H9 (cell line): ENCODE measurements at regions not wholly inside any gene's neighbourhood (a gene's known extent, or its start where the extent isn't known, plus 50 kb on each side); places are given as distances from the start of the nearest gene placed in this dataset.

Experiments
- DNase-seq: peaks from one replicate; pipeline ENCODE4 v3.0.0-alpha.2; 2017
- H2AFZ ChIP-seq: one replicate; pipeline ENCODE4 v1.6.1; 2013; ENCODE audit warnings: mild to moderate bottlenecking, low read length, control low read depth, moderate library complexity
- H2AK5ac ChIP-seq: 2 replicates; pipeline ENCODE4 v1.6.1; 2013; ENCODE audit warnings: low read length, control low read depth, mixed read lengths; ENCODE audit not compliant: insufficient read length
- H2BK120ac ChIP-seq: one replicate; pipeline ENCODE4 v1.6.1; 2013; ENCODE audit warnings: low read depth, mild to moderate bottlenecking, low read length, control low read depth, inconsistent platforms; ENCODE audit not compliant: poor library complexity, severe bottlenecking
- H2BK12ac ChIP-seq: 2 replicates; pipeline ENCODE4 v1.6.1; 2013; ENCODE audit warnings: low read length, control low read depth, mixed read lengths, low read depth; ENCODE audit not compliant: insufficient read length
- H2BK15ac ChIP-seq: 2 replicates; pipeline ENCODE4 v1.6.1; 2013; ENCODE audit warnings: low read depth, low read length, control low read depth
- H2BK20ac ChIP-seq: one replicate; pipeline ENCODE4 v1.6.1; 2013; ENCODE audit warnings: low read depth, mild to moderate bottlenecking, low read length, control low read depth, inconsistent platforms; ENCODE audit not compliant: poor library complexity, severe bottlenecking
- H2BK5ac ChIP-seq: 2 replicates; pipeline ENCODE4 v1.6.1; 2013; ENCODE audit warnings: low read length, control low read depth, mixed read lengths; ENCODE audit not compliant: insufficient read length
- H3K14ac ChIP-seq: 2 replicates; pipeline ENCODE4 v1.6.1; 2013; ENCODE audit warnings: low read length, control low read depth; ENCODE audit not compliant: insufficient read depth
- H3K18ac ChIP-seq: 2 replicates; pipeline ENCODE4 v1.6.1; 2013; ENCODE audit warnings: low read depth, mild to moderate bottlenecking, mixed read lengths, low read length, control low read depth; ENCODE audit not compliant: insufficient read length
- H3K23ac ChIP-seq: 2 replicates; pipeline ENCODE4 v1.6.1; 2013; ENCODE audit warnings: low read length, control low read depth, mixed read lengths, low read depth; ENCODE audit not compliant: insufficient read length
- H3K23me2 ChIP-seq: 2 replicates; pipeline ENCODE4 v1.6.1; 2013; ENCODE audit warnings: low read depth, mild to moderate bottlenecking, mixed read lengths, low read length, control low read depth; ENCODE audit not compliant: insufficient read length, poor library complexity, severe bottlenecking
- H3K27ac ChIP-seq: 2 replicates; pipeline ENCODE4 v1.5.1; 2013; ENCODE audit warnings: low read length, control low read depth, mixed read lengths, low read depth; ENCODE audit not compliant: insufficient read length
- H3K27me3 ChIP-seq: 2 replicates; pipeline ENCODE4 v1.6.1; 2013; ENCODE audit warnings: low read length, control low read depth, inconsistent platforms; ENCODE audit not compliant: insufficient read depth
- H3K4ac ChIP-seq: 2 replicates; pipeline ENCODE4 v1.6.1; 2013; ENCODE audit warnings: low read depth, mild to moderate bottlenecking, control low read depth, inconsistent platforms, low read length, moderate library complexity
- H3K4me1 ChIP-seq: 2 replicates; pipeline ENCODE4 v1.6.1; 2013; ENCODE audit warnings: low read length, control low read depth, inconsistent platforms; ENCODE audit not compliant: insufficient read depth
- H3K4me2 ChIP-seq: 2 replicates; pipeline ENCODE4 v1.6.1; 2013; ENCODE audit warnings: low read length, control low read depth, mixed read lengths; ENCODE audit not compliant: insufficient read length, insufficient read depth
- H3K56ac ChIP-seq: 2 replicates; pipeline ENCODE4 v1.6.1; 2013; ENCODE audit warnings: low read depth, mild to moderate bottlenecking, mixed read lengths, low read length, control low read depth; ENCODE audit not compliant: insufficient read length
- H3K79me1 ChIP-seq: 2 replicates; pipeline ENCODE4 v1.6.1; 2013; ENCODE audit warnings: low read depth, mild to moderate bottlenecking, moderate library complexity, low read length, control low read depth, inconsistent platforms; ENCODE audit not compliant: insufficient read depth, poor library complexity, severe bottlenecking
- H3K79me2 ChIP-seq: 2 replicates; pipeline ENCODE4 v1.6.1; 2013; ENCODE audit warnings: low read length, control low read depth, inconsistent platforms; ENCODE audit not compliant: insufficient read depth
- H3K9ac ChIP-seq: 2 replicates; pipeline ENCODE4 v1.6.1; 2013; ENCODE audit warnings: low read length, control low read depth, mixed read lengths; ENCODE audit not compliant: insufficient read length; ENCODE audit errors: extremely low read depth
- H3K9me3 ChIP-seq: one replicate; pipeline ENCODE4 v1.6.1; 2013; ENCODE audit warnings: low read depth, low read length, inconsistent platforms; ENCODE audit not compliant: control insufficient read depth
- H3T11ph ChIP-seq: one replicate; pipeline ENCODE4 v1.6.1; 2013; ENCODE audit warnings: mild to moderate bottlenecking, low read length, control low read depth, inconsistent platforms
- H4K20me1 ChIP-seq: one replicate; pipeline ENCODE4 v1.6.1; 2013; ENCODE audit not compliant: control insufficient read depth, insufficient read length, insufficient read depth
- H4K5ac ChIP-seq: 2 replicates; pipeline ENCODE4 v1.6.1; 2013; ENCODE audit warnings: low read depth, mild to moderate bottlenecking, mixed read lengths, low read length, control low read depth; ENCODE audit not compliant: insufficient read length
- H4K8ac ChIP-seq: replicated peaks from 2 replicates; pipeline ENCODE4 v1.6.1; 2013; ENCODE audit warnings: low read length, control low read depth, mixed read lengths, low read depth; ENCODE audit not compliant: insufficient read length
- H4K91ac ChIP-seq: 2 replicates; pipeline ENCODE4 v1.6.1; 2013; ENCODE audit warnings: low read depth, mild to moderate bottlenecking, moderate library complexity, mixed read lengths, low read length, control low read depth; ENCODE audit not compliant: insufficient read length
- H3K27ac Mint-ChIP-seq, 3 experiments: 2 replicates in 2 of 3; 3 replicates in 1 of 3; pipeline ENCODE4 v1.8.0; 2020 to 2021; ENCODE audit warnings: mixed read lengths in 3 of 3, mild to moderate bottlenecking in 1 of 3, moderate library complexity in 1 of 3
- H3K27me3 Mint-ChIP-seq: 2 replicates; pipeline ENCODE4 v1.8.0; 2021; ENCODE audit warnings: low read depth, mild to moderate bottlenecking, moderate library complexity, mixed read lengths
- H3K36me3 Mint-ChIP-seq, 3 experiments: 2 replicates in 2 of 3; 3 replicates in 1 of 3; pipeline ENCODE4 v1.8.0; 2020 to 2021; ENCODE audit warnings: low read depth in 3 of 3, mixed read lengths in 3 of 3; ENCODE audit not compliant: insufficient read depth in 1 of 3
- H3K4me1 Mint-ChIP-seq, 2 experiments: 2 replicates each; pipeline ENCODE4 v1.8.0; 2020; ENCODE audit warnings: mixed read lengths in 2 of 2
- H3K4me3 Mint-ChIP-seq, 2 experiments: 2 replicates in 1 of 2; 3 replicates in 1 of 2; pipeline ENCODE4 v1.8.0; 2020 to 2021; ENCODE audit warnings: mild to moderate bottlenecking in 2 of 2, mixed read lengths in 2 of 2, moderate library complexity in 1 of 2
- H3K9me3 Mint-ChIP-seq, 2 experiments: 2 replicates in 1 of 2; 3 replicates in 1 of 2; pipeline ENCODE4 v1.8.0; 2020; ENCODE audit warnings: mild to moderate bottlenecking in 2 of 2, mixed read lengths in 2 of 2, moderate library complexity in 1 of 2
- CTCF ChIP-seq: fragments of 200-600 bp; sonication (generic); conservative IDR thresholded peaks from 3 replicates; pipeline ENCODE4 v1.8.0; 2021; ENCODE audit warnings: antibody characterized with exemption, mild to moderate bottlenecking
- WGBS: extraction: QIAGEN DNeasy Blood & Tissue Kit; methylation state at CpG from one replicate; pipeline ENCODE4 v1.1.7; 2013; ENCODE audit warnings: missing lambda C conversion rate, low lambda C conversion rate, mixed read lengths; ENCODE audit not compliant: insufficient read length; ENCODE audit errors: extremely low coverage; 5-methylcytosine and 5-hydroxymethylcytosine counted together

DNA sequence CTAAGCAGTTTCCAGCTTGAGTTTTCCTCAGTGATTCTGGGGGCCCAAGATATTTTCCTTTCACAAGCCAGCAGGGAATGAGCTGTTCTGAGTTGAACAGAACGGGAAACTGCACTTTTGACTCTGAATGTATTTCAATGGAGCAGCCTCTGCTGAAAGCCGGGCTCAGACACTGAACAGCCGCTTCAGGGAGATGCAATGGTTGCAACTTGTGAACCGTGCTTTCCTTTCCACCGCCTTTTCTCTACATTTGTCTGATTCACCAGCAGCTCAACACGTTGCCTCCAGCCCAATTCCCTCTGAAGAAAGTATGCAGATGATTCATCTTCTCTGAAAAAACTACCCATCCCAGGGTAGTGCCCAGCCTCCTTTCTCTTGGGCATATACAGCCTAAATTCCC, 119.3 kb upstream of the PKDCC start:
- Histone ChIP-seq H2BK15ac (no peak overlapping the region), H3K14ac (no peak overlapping the region), H2BK120ac (no peak overlapping the region), H4K8ac (no peak overlapping the region), H3K9ac (no peak overlapping the region), H2BK20ac (no peak overlapping the region), H3K4me2 (no peak overlapping the region), H3K18ac (no peak overlapping the region), H3K79me1 (no peaks in the 10 kb centered on the region), H3K4ac (no peak overlapping the region), H3K23me2 (no peaks in the 10 kb centered on the region), H3T11ph (no peak overlapping the region), H3K27ac (no peak overlapping the region), H2AFZ (no peak overlapping the region), H4K20me1 (no peaks in the 10 kb centered on the region), H4K91ac (no peak overlapping the region), H3K27me3 (no peaks in the 10 kb centered on the region), H3K9me3 (no peaks in the 10 kb centered on the region), H3K79me2 (no peaks in the 10 kb centered on the region), H4K5ac (no peak overlapping the region), H2BK5ac (no peak overlapping the region), H3K4me1 (no peaks in the 10 kb centered on the region), H3K23ac (no peak overlapping the region), H2AK5ac (no peak overlapping the region), H3K56ac (no peak overlapping the region), H2BK12ac (no peak overlapping the region)
- Mint-ChIP-seq H3K36me3 (peaks cover 0 to 8% (median 0%) of the 10 kb centered on the region in 3 experiments; a peak in 4 of 7 replicates), H3K4me3 (no peak overlapping the region), H3K9me3 (peaks cover 0 to 4% of the 10 kb centered on the region in 2 experiments; a peak in 4 of 5 replicates), H3K4me1 (peaks cover 26 to 31% of the 10 kb centered on the region in 2 experiments), H3K27ac (no peak overlapping the region), H3K27me3 (peaks cover 4% of the 10 kb centered on the region)
- WGBS: no CpG with 5 or more reads among the region's 6 CpGs
- DNase-seq: no peak
- TF ChIP-seq CTCF: no peak
